B cell (primary cell): ENCODE measurements at regions not wholly inside any gene's neighbourhood (a gene's known extent, or its start where the extent isn't known, plus 50 kb on each side); places are given as distances from the start of the nearest gene placed in this dataset.

ENCODE experiments used
- CTCF ChIP-seq: fragments of 200-600 bp; IDR thresholded peaks from one replicate; pipeline ENCODE4 v1.8.0; 2022; ENCODE audit warnings: antibody characterized with exemption, mild to moderate bottlenecking
- EZH2 ChIP-seq: IDR thresholded peaks from 2 replicates; pipeline ENCODE4 v1.6.1; 2012; ENCODE audit warnings: borderline replicate concordance, low read depth, mild to moderate bottlenecking, moderate library complexity, low read length; ENCODE audit not compliant: insufficient read depth, poor library complexity, severe bottlenecking

GRCh38 chr15:69662645-69663000 is 210.0 kb downstream of the RPLP1 start:
- no peak for TF ChIP-seq CTCF
- no peak for TF ChIP-seq EZH2
